ENCODE measurements at regions not wholly inside any gene's neighbourhood (a gene's known extent, or its start where the extent isn't known, plus 50 kb on each side); places are given as distances from the start of the nearest gene placed in this dataset.

GRCh38 chr15:94579286-94579685 lies 347.9 kb downstream of the MCTP2 start:
- no peak for DNase-seq
- Histone ChIP-seq H3K4me3 (no peak overlapping the region), H3K27ac (no peak overlapping the region), H3K27me3 (no peaks in the 10 kb centered on the region), H3K4me1 (no peaks in the 10 kb centered on the region), H3K36me3 (no peaks in the 10 kb centered on the region), H3K9me3 (no peaks in the 10 kb centered on the region)
- intact Hi-C loops (cut with DNase I; ENCODE audit: low total_unique reads): no loop called here
- no peak for TF ChIP-seq POLR2A (IDR thresholded peaks at IDR 0.05)
- no peak for TF ChIP-seq CTCF (IDR thresholded peaks at IDR 0.05)

GRCh38 chr15:94580211-94580885 lies 349.0 kb downstream of the MCTP2 start:
- Histone ChIP-seq H3K4me1 (no peaks in the 10 kb centered on the region), H3K27me3 (no peaks in the 10 kb centered on the region), H3K27ac (no peak overlapping the region), H3K36me3 (no peaks in the 10 kb centered on the region), H3K9me3 (no peaks in the 10 kb centered on the region), H3K4me3 (no peak overlapping the region)
- TF ChIP-seq POLR2A (IDR thresholded peaks at IDR 0.05) (no peak), CTCF (IDR thresholded peaks at IDR 0.05) (no peak)
- DNase-seq: no peak
- intact Hi-C loops (cut with DNase I; ENCODE audit: low total_unique reads): no loop called here

- H3K27me3 ChIP-seq: no peaks in the 10 kb centered on the region
- no peak overlapping the region for H3K27ac ChIP-seq
- TF ChIP-seq POLR2A (IDR thresholded peaks at IDR 0.05): no peak
- TF ChIP-seq CTCF (IDR thresholded peaks at IDR 0.05): peak in 2 of 4 experiments; percentile 35 to 46
These were observed 351.0 kb downstream of the MCTP2 start for GRCh38 chr15:94582368-94582767.

GRCh38 chr15:94584833-94585244 lies 353.5 kb downstream of the MCTP2 start:
- Histone ChIP-seq H3K4me3 (no peak overlapping the region), H3K4me1 (no peaks in the 10 kb centered on the region), H3K9me3 (no peaks in the 10 kb centered on the region), H3K27me3 (no peaks in the 10 kb centered on the region), H3K27ac (no peak overlapping the region), H3K36me3 (no peaks in the 10 kb centered on the region)
- peak in 1 of 2 donors; percentile 18 for DNase-seq
- intact Hi-C loops (cut with DNase I; ENCODE audit: low total_unique reads): no loop called here
- TF ChIP-seq POLR2A (IDR thresholded peaks at IDR 0.05): no peak
- no peak for TF ChIP-seq CTCF (IDR thresholded peaks at IDR 0.05)

More at GRCh38 chr15:94582368-94582767, 351.0 kb downstream of the MCTP2 start:
- DNase-seq: peak in 1 of 2 donors; percentile 24
- intact Hi-C loops (cut with DNase I; ENCODE audit: low total_unique reads): no loop called here
- Histone ChIP-seq H3K9me3 (no peaks in the 10 kb centered on the region), H3K4me3 (no peak overlapping the region), H3K36me3 (no peaks in the 10 kb centered on the region), H3K4me1 (no peaks in the 10 kb centered on the region)

- Histone ChIP-seq H3K4me3 (no peak overlapping the region), H3K27ac (no peak overlapping the region), H3K36me3 (no peaks in the 10 kb centered on the region), H3K9me3 (no peaks in the 10 kb centered on the region), H3K27me3 (no peaks in the 10 kb centered on the region), H3K4me1 (no peaks in the 10 kb centered on the region)
- intact Hi-C loops (cut with DNase I; ENCODE audit: low total_unique reads): no loop called here
- no peak for DNase-seq
- no peak for TF ChIP-seq POLR2A (IDR thresholded peaks at IDR 0.05)
- TF ChIP-seq CTCF (IDR thresholded peaks at IDR 0.05): no peak
These were observed 354.7 kb downstream of the MCTP2 start for GRCh38 chr15:94586099-94586498.

Measured in uterus (tissue), 3 donors.